HG03442 (cell line): ENCODE measurements at regions not wholly inside any gene's neighbourhood (a gene's known extent, or its start where the extent isn't known, plus 50 kb on each side); places are given as distances from the start of the nearest gene placed in this dataset.
"Not testable (repeated sequence)": the region's sequence is repeated elsewhere in the genome, so short reads cannot be mapped to it uniquely, and the experiment has no call there.

Source experiments
- ATAC-seq: cut with Tn5 transposase; IDR thresholded peaks from one replicate; pipeline ENCODE4 v1.9.1; 2021; ENCODE audit warnings: mild to moderate bottlenecking, moderate library complexity; ENCODE audit not compliant: unreplicated experiment

- ATAC-seq = no peak
Measured at GRCh38 chr9:107792596-107792995, 303.0 kb upstream of the KLF4 start.

GRCh38 chr9:107792006-107792405, 302.4 kb upstream of the KLF4 start:
- ATAC-seq = no peak

GRCh38 chr9:107789001-107789700, 299.6 kb upstream of the KLF4 start:
- ATAC-seq = no peak

- ATAC-seq = no peak
Measured at GRCh38 chr9:107786561-107786960, 297.0 kb upstream of the KLF4 start.

GRCh38 chr9:107784235-107784958, 294.8 kb upstream of the KLF4 start:
- ATAC-seq = no peak

- no peak for ATAC-seq
Measured at GRCh38 chr9:107782789-107783188, 293.2 kb upstream of the KLF4 start.

- no peak for ATAC-seq
Measured at GRCh38 chr9:107782381-107782780, 292.8 kb upstream of the KLF4 start.

- ATAC-seq = no peak
Measured at GRCh38 chr9:107780960-107781359, 291.4 kb upstream of the KLF4 start.

- no peak for ATAC-seq
Measured at GRCh38 chr9:107779731-107780130, 290.2 kb upstream of the KLF4 start.

- ATAC-seq = no peak
Measured at GRCh38 chr9:107778661-107779060, 289.1 kb upstream of the KLF4 start.

- ATAC-seq = not testable (repeated sequence)
Measured at GRCh38 chr9:107774099-107774498, 284.5 kb upstream of the KLF4 start.

- ATAC-seq = no peak
Measured at GRCh38 chr9:107772988-107773387, 283.4 kb upstream of the KLF4 start.

- ATAC-seq = no peak
Measured at GRCh38 chr9:107770716-107771115, 281.1 kb upstream of the KLF4 start.

GRCh38 chr9:107768224-107768623, 278.7 kb upstream of the KLF4 start:
- no peak for ATAC-seq

GRCh38 chr9:107767711-107768110, 278.1 kb upstream of the KLF4 start:
- ATAC-seq = no peak

- ATAC-seq = not testable (repeated sequence)
Measured at GRCh38 chr9:107763469-107763868, 273.9 kb upstream of the KLF4 start.

- ATAC-seq = no peak
Measured at GRCh38 chr9:107761307-107761706, 271.7 kb upstream of the KLF4 start.

- ATAC-seq = no peak
Measured at GRCh38 chr9:107760469-107761242, 271.1 kb upstream of the KLF4 start.

- no peak for ATAC-seq
Measured at GRCh38 chr9:107759823-107760166, 270.2 kb upstream of the KLF4 start.

- no peak for ATAC-seq
Measured at GRCh38 chr9:107759009-107759822, 269.6 kb upstream of the KLF4 start.

- ATAC-seq = no peak
Measured at GRCh38 chr9:107756091-107756490, 266.5 kb upstream of the KLF4 start.
